ENCODE measurements at regions not wholly inside any gene's neighbourhood (a gene's known extent, or its start where the extent isn't known, plus 50 kb on each side); places are given as distances from the start of the nearest gene placed in this dataset.
"Not testable (repeated sequence)": the region's sequence is repeated elsewhere in the genome, so short reads cannot be mapped to it uniquely, and the experiment has no call there.

GRCh38 chr3:145333427-145333826, 827.6 kb downstream of the PLOD2 start:
- TF ChIP-seq, protein P1, sequence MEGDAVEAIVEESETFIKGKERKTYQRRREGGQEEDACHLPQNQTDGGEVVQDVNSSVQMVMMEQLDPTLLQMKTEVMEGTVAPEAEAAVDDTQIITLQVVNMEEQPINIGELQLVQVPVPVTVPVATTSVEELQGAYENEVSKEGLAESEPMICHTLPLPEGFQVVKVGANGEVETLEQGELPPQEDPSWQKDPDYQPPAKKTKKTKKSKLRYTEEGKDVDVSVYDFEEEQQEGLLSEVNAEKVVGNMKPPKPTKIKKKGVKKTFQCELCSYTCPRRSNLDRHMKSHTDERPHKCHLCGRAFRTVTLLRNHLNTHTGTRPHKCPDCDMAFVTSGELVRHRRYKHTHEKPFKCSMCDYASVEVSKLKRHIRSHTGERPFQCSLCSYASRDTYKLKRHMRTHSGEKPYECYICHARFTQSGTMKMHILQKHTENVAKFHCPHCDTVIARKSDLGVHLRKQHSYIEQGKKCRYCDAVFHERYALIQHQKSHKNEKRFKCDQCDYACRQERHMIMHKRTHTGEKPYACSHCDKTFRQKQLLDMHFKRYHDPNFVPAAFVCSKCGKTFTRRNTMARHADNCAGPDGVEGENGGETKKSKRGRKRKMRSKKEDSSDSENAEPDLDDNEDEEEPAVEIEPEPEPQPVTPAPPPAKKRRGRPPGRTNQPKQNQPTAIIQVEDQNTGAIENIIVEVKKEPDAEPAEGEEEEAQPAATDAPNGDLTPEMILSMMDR (IDR thresholded peaks at IDR 0.05): not testable (repeated sequence)
- not testable (repeated sequence) for TF ChIP-seq ZFX (IDR thresholded peaks at IDR 0.05; ENCODE audit: borderline replicate concordance)

Measured in 22Rv1 (cell line).